ENCODE measurements at regions not wholly inside any gene's neighbourhood (a gene's known extent, or its start where the extent isn't known, plus 50 kb on each side); places are given as distances from the start of the nearest gene placed in this dataset.

DNA sequence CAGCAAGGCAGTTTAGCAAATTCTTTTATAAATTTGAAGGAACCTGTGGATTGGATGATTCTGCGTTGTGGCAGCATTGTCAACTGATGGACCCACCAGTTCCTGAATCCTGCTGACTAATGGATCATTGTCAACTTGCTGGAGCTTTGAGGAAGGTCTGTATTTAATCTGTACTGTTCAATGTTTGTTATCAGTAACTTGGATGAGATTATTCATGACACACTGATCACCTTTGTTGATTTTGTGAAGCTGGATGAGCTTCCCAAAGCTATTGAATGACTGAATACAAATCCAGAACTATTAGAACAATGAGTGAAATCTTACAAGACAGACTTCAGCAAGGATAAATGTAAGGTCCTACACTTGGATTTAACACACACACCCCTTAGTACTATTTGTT, 101.3 kb downstream of the AQP4 start:
- TF ChIP-seq CTCF (IDR thresholded peaks at IDR 0.05) (no peak), POLR2A (IDR thresholded peaks at IDR 0.05) (no peak)
